IPS-18a (cell line): ENCODE measurements at regions not wholly inside any gene's neighbourhood (a gene's known extent, or its start where the extent isn't known, plus 50 kb on each side); places are given as distances from the start of the nearest gene placed in this dataset.

Source experiments
- H3K27ac ChIP-seq: one replicate; pipeline ENCODE4 v1.5.1; 2013; ENCODE audit warnings: low read length
- H3K27me3 ChIP-seq: one replicate; pipeline ENCODE4 v1.6.1; 2013; ENCODE audit warnings: mild to moderate bottlenecking, low read length; ENCODE audit not compliant: control insufficient read depth, insufficient read depth
- H3K36me3 ChIP-seq: one replicate; pipeline ENCODE4 v1.6.1; 2013; ENCODE audit warnings: low read depth, low read length; ENCODE audit not compliant: control insufficient read depth
- H3K4me1 ChIP-seq: one replicate; pipeline ENCODE4 v1.6.1; 2013; ENCODE audit warnings: low read depth, low read length; ENCODE audit not compliant: control insufficient read depth
- H3K4me3 ChIP-seq: one replicate; pipeline ENCODE4 v1.5.1; 2013; ENCODE audit warnings: low read length
- H3K9ac ChIP-seq: one replicate; pipeline ENCODE4 v1.6.1; 2013; ENCODE audit warnings: mild to moderate bottlenecking, low read length, moderate library complexity
- H3K9me3 ChIP-seq: one replicate; pipeline ENCODE4 v1.6.1; 2013; ENCODE audit warnings: low read depth, low read length; ENCODE audit not compliant: control insufficient read depth

DNA sequence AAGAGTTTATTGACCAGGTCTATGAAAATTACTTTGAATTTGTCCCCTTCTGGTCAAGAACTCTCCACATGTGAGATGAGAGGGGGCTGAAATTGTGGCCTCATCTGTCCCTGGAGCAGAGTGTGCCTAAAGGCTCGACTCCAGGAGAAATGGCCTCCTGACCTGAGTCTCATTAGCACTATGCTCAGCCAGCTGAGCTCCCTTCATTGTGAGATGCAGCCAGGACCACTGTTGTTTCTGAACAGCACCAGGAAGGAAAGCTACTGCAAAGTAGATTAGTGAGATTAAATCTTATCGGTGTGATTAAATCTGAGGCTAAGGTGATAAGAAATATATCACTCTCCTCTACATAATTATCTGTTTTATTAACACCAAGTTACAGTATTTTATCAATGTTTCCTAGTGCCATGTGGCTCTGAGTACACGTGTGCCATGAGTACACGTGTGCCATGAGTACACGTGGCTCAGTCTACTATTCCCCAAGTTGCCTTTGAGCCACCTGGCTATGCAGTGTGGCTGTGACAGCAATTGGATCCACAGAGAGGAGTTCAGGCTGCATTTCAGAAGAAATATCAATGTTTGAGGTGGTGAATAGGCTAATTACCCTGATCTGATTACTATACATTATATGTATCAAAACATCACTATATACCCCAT is 126.9 kb downstream of the IPMK start:
- no peak overlapping the region for H3K9ac ChIP-seq
- H3K36me3 ChIP-seq = no peaks in the 10 kb centered on the region
- H3K4me1 ChIP-seq = no peaks in the 10 kb centered on the region
- H3K9me3 ChIP-seq = no peaks in the 10 kb centered on the region
- H3K27me3 ChIP-seq = no peaks in the 10 kb centered on the region
- no peak overlapping the region for H3K27ac ChIP-seq
- no peak overlapping the region for H3K4me3 ChIP-seq

DNA sequence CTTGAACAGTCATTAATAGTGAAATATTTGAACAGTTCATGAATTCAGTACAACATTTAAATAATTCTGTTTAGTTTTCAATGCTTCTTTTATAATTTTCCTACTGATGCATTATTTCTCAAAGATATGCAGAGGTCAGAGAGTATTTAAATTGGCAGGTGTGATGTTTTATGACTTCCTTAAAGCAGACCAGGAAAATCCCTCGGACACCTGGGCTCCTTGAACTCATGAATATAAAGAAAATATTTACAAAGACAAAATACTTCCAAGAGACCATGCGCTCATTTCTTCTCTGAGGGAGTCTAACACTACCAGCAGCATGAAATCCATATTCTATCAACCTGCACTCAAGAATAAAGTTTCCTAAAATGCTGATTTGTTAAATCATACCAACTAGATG is 127.6 kb downstream of the IPMK start:
- H3K9ac ChIP-seq = no peak overlapping the region
- H3K36me3 ChIP-seq = no peaks in the 10 kb centered on the region
- H3K4me1 ChIP-seq = no peaks in the 10 kb centered on the region
- H3K4me3 ChIP-seq = no peak overlapping the region
- H3K27me3 ChIP-seq = no peaks in the 10 kb centered on the region
- H3K27ac ChIP-seq = no peak overlapping the region
- no peaks in the 10 kb centered on the region for H3K9me3 ChIP-seq

DNA sequence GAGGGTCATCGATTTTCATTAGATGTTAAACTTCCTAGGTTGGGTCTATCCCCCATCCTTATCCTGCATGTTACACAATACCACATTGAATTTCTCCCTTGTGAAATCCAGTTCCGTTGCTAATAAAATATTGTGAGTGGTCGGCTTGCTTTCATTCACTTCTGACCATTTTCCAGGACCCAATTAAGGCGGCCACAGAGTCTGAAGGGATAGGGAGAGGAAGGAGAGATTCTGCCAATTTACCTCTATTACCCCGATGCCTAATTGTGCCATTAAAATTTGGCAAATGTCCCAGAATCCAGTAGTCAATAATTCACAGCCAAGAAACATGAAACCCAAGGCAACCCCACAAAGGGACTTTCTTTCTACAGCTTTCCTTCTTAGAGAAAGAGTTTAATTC is 129.9 kb downstream of the IPMK start:
- Histone ChIP-seq H3K4me1 (no peaks in the 10 kb centered on the region), H3K36me3 (no peaks in the 10 kb centered on the region), H3K27ac (no peak overlapping the region), H3K4me3 (no peak overlapping the region), H3K27me3 (no peaks in the 10 kb centered on the region), H3K9me3 (no peaks in the 10 kb centered on the region), H3K9ac (no peak overlapping the region)

DNA sequence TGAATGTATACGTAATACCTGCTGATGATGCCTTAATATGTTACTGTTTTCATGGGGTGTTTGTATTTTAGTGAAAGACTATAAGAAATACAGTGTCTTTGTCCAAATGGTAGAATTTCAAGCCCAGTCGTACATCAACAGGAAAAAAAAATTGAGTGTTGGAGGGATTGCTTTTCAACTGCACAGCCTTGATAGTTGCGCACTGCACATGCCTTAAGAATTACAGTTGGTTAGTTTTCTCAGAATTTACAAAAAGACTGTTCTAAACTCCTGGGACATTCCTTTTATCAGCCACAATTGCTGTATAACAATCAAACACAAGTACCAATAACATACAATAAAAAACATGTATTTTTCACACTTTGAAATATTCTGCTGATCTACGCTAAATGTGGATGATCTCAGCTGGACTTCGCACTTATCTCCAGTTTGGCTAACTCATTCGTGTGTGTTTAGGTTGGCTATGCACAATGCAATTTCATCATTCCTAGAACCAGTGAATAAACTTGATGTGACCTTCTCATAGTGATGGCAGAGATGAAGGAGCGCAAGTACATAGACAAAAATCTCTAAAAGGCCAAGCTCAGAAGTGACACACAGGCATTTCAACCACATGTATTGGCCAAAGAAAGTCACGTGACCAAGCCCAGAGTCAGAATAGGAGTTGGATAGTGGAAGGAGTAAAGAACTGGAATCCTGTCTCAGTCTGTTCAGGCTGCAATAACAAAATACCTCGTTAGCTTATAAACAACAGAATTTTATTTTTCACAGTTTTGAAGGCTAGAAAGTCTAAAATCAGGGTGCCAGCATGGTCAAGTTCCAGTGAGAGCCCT is 152.3 kb downstream of the IPMK start:
- H3K4me1 ChIP-seq = no peaks in the 10 kb centered on the region
- H3K27ac ChIP-seq = no peak overlapping the region
- H3K36me3 ChIP-seq = no peaks in the 10 kb centered on the region
- H3K27me3 ChIP-seq = no peaks in the 10 kb centered on the region
- H3K4me3 ChIP-seq = no peak overlapping the region
- no peak overlapping the region for H3K9ac ChIP-seq
- no peaks in the 10 kb centered on the region for H3K9me3 ChIP-seq

DNA sequence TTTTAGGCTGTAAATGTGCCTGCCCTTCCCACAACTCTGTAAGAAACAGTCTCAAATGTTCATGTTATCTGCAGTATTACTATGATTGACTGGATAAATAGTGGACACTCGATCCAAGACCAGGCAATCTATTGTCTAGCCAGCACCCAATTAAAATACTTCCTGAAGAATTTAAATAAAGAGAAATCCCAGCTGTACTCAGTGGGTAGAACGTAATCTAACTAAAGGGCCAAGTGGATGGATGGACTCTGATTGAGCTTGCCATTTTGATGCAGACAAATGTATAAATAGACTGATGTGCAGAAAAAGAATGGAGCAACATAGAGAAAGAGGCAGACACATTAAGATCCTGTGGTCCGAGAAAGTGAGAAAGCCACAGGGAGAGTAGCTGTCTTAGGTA is 158.0 kb downstream of the IPMK start:
- H3K4me3 ChIP-seq = no peak overlapping the region
- H3K36me3 ChIP-seq = no peaks in the 10 kb centered on the region
- H3K9ac ChIP-seq = no peak overlapping the region
- H3K27ac ChIP-seq = no peak overlapping the region
- H3K4me1 ChIP-seq = no peaks in the 10 kb centered on the region
- H3K27me3 ChIP-seq = no peaks in the 10 kb centered on the region
- H3K9me3 ChIP-seq = no peaks in the 10 kb centered on the region

DNA sequence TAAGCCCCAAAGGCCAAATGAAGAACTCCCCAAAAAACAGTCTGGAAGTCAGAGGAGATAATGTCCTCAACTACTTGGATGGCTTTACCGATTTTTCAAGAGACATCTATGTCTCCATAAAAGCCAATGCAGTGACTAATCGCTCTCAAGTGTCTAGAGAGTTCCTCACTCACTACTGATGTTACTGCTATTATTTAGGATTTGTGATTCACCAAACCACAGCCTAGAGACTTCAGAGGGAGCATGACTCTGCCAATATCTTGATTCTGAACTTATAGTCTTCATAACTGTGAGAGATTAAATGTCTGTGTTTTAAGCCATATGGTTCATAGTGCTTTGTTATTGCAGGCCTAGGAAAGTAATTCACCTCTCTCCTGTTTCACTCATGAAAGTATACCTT is 160.2 kb downstream of the IPMK start:
- no peak overlapping the region for H3K27ac ChIP-seq
- H3K9me3 ChIP-seq = no peaks in the 10 kb centered on the region
- H3K4me3 ChIP-seq = no peak overlapping the region
- no peak overlapping the region for H3K9ac ChIP-seq
- no peaks in the 10 kb centered on the region for H3K36me3 ChIP-seq
- H3K4me1 ChIP-seq = no peaks in the 10 kb centered on the region
- no peaks in the 10 kb centered on the region for H3K27me3 ChIP-seq

DNA sequence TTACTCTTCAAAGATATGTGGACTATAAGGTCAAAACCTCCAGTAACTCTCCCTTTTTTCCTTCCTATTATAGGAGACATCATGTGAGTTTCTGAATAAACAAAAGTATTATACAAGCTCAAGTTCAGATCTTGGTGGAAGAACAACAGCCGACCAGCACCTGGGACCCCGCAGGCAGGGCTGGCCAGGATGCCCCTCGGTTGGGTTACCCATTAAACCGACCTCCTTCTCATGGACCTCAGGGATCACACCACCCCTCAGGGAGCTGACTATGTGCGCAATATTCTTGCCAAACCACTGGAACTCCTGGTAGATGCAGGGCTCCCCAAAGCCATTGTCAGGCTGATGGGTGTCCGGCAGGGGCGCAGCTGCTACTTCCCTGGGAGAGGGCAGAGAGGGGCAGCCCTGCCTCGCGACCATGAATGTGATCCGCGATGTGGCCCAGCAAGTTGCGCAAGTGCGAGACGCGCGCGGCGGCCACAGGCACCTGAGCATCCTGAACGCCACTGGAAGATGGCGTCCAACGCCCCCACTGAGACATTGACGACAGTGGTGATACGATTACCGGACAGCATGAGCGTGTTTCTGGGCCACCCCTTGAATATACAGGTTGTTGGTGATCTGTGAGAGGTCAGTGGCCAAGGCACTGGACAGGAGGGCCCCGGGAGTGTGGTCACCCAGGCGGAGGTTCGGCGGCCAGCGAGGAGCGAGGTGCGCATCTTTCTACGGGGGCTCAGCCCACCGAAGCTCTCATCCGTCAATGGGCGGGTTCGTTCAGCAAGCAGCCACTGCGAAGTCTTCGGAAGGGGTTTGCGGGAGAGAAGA is 161.3 kb downstream of the IPMK start:
- Histone ChIP-seq H3K4me1 (peaks cover 3% of the 10 kb centered on the region), H3K27ac (no peak overlapping the region), H3K4me3 (no peak overlapping the region), H3K27me3 (no peaks in the 10 kb centered on the region), H3K9ac (no peak overlapping the region), H3K9me3 (no peaks in the 10 kb centered on the region), H3K36me3 (no peaks in the 10 kb centered on the region)

DNA sequence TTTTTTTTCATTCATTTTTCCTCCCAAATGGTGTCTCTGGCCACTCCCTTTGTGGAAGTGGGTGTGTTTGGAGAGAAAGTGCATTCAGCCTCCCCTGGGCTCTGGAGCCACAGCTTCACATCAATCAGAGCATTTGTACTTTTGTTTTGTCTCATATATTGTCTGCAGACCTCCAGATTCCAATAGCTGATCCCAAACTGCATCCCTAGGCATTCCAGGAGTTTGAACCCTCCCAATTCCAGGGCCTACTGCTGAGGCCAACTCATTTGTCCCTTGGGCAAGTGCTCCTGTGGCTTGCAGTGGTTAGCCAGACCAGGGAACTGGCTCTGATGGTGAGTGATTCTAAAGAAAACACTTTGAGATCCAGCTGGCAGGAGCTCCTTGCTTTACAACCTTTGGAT is 163.3 kb downstream of the IPMK start:
- no peaks in the 10 kb centered on the region for H3K36me3 ChIP-seq
- peaks cover 3% of the 10 kb centered on the region for H3K4me1 ChIP-seq
- H3K27me3 ChIP-seq = no peaks in the 10 kb centered on the region
- H3K27ac ChIP-seq = no peak overlapping the region
- H3K4me3 ChIP-seq = no peak overlapping the region
- H3K9me3 ChIP-seq = no peaks in the 10 kb centered on the region
- H3K9ac ChIP-seq = no peak overlapping the region

DNA sequence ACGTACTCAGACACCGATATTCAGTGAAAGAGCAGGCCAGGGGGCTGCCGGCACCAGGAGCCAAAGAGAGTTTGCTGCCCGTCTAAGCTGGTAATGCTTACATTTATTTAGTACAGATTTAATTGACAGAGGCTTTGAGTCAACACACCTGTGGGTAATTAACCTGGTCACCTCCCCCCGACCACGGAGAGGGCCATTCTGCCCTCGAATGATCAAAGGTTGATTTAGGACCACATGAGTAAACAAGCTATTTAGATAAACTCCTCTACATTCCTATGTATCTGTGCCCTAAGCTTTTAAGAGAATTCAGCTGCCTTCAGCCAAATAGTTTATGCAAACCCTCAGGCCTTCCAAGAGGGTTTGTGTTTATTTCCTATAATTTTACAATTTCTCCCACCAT is 164.8 kb downstream of the IPMK start:
- H3K36me3 ChIP-seq = no peaks in the 10 kb centered on the region
- H3K9me3 ChIP-seq = no peaks in the 10 kb centered on the region
- no peak overlapping the region for H3K9ac ChIP-seq
- no peak overlapping the region for H3K4me3 ChIP-seq
- H3K27me3 ChIP-seq = no peaks in the 10 kb centered on the region
- no peak overlapping the region for H3K27ac ChIP-seq
- peaks cover 3% of the 10 kb centered on the region for H3K4me1 ChIP-seq

DNA sequence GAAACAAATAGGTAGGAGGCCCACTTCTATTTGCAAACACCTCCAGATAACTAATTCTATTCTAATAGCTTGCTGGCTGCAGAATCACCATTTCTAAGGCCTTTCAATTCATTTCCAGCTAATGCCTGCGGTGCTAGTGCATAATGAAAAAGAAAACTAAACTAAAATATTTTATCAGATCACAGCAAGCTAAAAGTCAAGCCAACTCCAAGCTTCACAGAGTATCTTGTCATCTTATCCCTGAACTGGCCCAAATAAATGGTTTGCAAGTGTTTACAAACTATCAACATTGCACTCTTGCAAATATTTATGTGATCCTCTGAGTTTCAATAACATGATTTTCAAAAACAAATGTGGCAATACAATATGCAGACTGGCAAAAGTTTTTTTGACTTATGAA is 166.0 kb downstream of the IPMK start:
- Histone ChIP-seq H3K4me3 (no peak overlapping the region), H3K9me3 (no peaks in the 10 kb centered on the region), H3K9ac (no peak overlapping the region), H3K4me1 (peaks cover 3% of the 10 kb centered on the region), H3K27ac (no peak overlapping the region), H3K36me3 (no peaks in the 10 kb centered on the region), H3K27me3 (no peaks in the 10 kb centered on the region)

DNA sequence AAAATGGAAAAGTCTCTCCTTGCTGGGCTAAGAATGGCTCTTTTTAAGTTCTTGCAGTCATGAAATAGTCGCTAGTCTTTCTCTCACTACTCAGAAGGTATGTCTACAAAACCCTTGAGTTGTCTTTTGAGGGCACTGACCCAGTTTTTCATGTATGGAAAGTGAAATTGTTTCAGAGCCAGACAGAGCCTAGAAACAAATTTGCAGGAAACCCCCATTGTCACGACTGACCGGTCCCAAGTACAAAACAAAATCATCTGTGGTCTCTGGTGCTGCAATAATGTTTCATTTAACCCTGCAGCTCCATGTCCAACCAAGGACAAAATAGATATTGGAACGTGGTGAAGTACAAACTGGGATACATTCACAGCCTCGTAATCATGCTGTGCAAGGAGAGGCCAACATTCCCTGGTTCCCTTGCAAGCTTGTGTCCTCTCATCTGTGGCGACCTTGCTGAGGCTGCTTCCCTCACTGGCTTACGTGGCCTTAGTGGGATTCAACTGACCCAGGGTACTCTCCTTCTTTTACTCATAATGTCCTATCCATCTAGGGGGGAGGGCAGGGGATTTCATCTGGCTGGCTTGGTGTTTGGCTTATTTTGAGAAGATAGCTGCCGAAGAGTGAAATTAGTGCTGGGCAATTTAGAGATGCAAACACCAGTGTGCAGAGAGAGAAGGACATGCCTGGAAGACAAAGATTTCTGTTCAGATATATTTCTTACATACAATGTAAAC is 172.5 kb downstream of the IPMK start:
- Histone ChIP-seq H3K27ac (no peak overlapping the region), H3K36me3 (no peaks in the 10 kb centered on the region), H3K27me3 (no peaks in the 10 kb centered on the region), H3K9ac (no peak overlapping the region), H3K9me3 (no peaks in the 10 kb centered on the region), H3K4me1 (no peaks in the 10 kb centered on the region), H3K4me3 (no peak overlapping the region)
